Ishikawa (cell line): ENCODE measurements at regions not wholly inside any gene's neighbourhood (a gene's known extent, or its start where the extent isn't known, plus 50 kb on each side); places are given as distances from the start of the nearest gene placed in this dataset.

Source experiments
- CEBPB ChIP-seq: IDR thresholded peaks from 2 replicates; pipeline ENCODE4 v1.6.1; 2012
- CREB1 ChIP-seq: IDR thresholded peaks from 2 replicates; pipeline ENCODE4 v1.6.1; 2012; ENCODE audit warnings: low read depth
- EGR1 ChIP-seq: IDR thresholded peaks from 2 replicates; pipeline ENCODE4 v1.6.1; 2012
- EP300 ChIP-seq: IDR thresholded peaks from 2 replicates; pipeline ENCODE4 v1.6.1; 2012; ENCODE audit warnings: borderline replicate concordance
- FOXM1 ChIP-seq: IDR thresholded peaks from 2 replicates; pipeline ENCODE4 v1.6.1; 2012; ENCODE audit warnings: low read depth, borderline replicate concordance
- MAX ChIP-seq: IDR thresholded peaks from 2 replicates; pipeline ENCODE4 v1.6.1; 2012
- NFIC ChIP-seq: IDR thresholded peaks from 2 replicates; pipeline ENCODE4 v1.6.1; 2012
- RAD21 ChIP-seq: IDR thresholded peaks from 2 replicates; pipeline ENCODE4 v1.6.1; 2012; ENCODE audit warnings: low read depth
- REST ChIP-seq: IDR thresholded peaks from 2 replicates; pipeline ENCODE4 v1.6.1; 2012; ENCODE audit warnings: low read depth, mild to moderate bottlenecking
- TAF1 ChIP-seq: IDR thresholded peaks from 2 replicates; pipeline ENCODE4 v1.6.1; 2012; ENCODE audit warnings: low read depth, mild to moderate bottlenecking
- TCF12 ChIP-seq: IDR thresholded peaks from 2 replicates; pipeline ENCODE4 v1.6.1; 2012; ENCODE audit warnings: low read depth
- USF1 ChIP-seq: IDR thresholded peaks from 2 replicates; pipeline ENCODE4 v1.6.1; 2012
- YY1 ChIP-seq: IDR thresholded peaks from 2 replicates; pipeline ENCODE4 v1.6.1; 2012; ENCODE audit warnings: low read depth
- ZBTB7A ChIP-seq: IDR thresholded peaks from 2 replicates; pipeline ENCODE4 v1.6.1; 2012; ENCODE audit warnings: low read depth

- TF ChIP-seq CREB1: no peak
- TF ChIP-seq YY1: no peak
- TF ChIP-seq ZBTB7A: no peak
- no peak for TF ChIP-seq TAF1
- no peak for TF ChIP-seq REST
- no peak for TF ChIP-seq MAX
- TF ChIP-seq EP300: no peak
- no peak for TF ChIP-seq FOXM1
- no peak for TF ChIP-seq EGR1
- no peak for TF ChIP-seq CEBPB
- no peak for TF ChIP-seq TCF12
- TF ChIP-seq RAD21: no peak
- no peak for TF ChIP-seq USF1
- TF ChIP-seq NFIC: no peak
These were observed 637.4 kb downstream of the REEP3 start for GRCh38 chr10:64158551-64158950.
